ENCODE measurements at regions not wholly inside any gene's neighbourhood (a gene's known extent, or its start where the extent isn't known, plus 50 kb on each side); places are given as distances from the start of the nearest gene placed in this dataset.

DNA sequence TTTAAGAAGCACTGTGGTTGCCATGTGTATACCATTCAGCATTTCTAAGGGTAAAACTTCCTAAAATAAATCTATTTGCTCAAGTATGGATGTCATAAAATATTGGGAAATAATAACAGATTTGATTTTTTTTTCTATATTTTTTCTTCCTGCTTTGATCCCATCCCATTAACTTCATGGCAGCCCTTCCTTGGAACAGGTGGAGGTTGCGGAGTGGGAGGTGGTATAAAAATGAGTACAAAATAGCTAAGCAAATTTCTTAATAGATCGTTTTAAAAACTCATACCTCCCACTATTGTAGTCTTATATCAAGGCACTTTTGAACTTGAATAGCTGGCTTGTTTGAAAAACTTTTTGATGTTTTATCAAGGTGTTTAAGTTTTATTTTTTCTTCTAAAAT lies 152.1 kb upstream of the KYNU start:
- intact Hi-C loops (cut with DNase I, micrococcal nuclease): no loop called here
- no peak for ATAC-seq

DNA sequence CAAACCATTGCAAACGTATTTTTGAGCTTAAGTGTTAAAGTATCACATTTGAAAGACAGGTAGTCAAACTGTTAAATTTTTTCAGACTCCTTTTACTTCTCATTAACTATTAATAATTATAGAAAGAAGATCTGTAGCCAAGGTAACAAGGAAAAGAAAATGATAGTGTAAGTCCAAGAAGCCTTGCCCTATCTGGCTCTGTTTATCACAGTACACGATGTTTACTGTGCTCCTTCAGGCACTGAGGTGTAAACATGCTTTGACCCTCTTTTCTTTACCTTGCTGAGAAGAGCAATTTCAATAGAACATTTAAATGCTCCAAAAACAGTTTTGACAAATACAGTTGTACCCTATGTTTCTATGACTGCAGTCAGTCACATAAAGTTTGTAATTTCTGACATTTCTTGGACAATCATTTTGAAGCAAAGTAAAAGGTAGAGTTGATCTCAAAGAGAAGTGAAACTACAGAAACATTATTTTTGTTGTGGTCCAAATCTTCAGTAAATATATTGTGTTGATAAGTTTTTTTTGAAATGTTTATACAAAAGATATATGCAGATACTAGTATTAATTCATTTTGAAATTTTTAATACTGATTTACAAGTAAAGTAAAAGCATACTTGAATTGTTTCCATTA lies 152.6 kb upstream of the KYNU start:
- TF ChIP-seq, protein P1, sequence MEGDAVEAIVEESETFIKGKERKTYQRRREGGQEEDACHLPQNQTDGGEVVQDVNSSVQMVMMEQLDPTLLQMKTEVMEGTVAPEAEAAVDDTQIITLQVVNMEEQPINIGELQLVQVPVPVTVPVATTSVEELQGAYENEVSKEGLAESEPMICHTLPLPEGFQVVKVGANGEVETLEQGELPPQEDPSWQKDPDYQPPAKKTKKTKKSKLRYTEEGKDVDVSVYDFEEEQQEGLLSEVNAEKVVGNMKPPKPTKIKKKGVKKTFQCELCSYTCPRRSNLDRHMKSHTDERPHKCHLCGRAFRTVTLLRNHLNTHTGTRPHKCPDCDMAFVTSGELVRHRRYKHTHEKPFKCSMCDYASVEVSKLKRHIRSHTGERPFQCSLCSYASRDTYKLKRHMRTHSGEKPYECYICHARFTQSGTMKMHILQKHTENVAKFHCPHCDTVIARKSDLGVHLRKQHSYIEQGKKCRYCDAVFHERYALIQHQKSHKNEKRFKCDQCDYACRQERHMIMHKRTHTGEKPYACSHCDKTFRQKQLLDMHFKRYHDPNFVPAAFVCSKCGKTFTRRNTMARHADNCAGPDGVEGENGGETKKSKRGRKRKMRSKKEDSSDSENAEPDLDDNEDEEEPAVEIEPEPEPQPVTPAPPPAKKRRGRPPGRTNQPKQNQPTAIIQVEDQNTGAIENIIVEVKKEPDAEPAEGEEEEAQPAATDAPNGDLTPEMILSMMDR (IDR thresholded peaks at IDR 0.05): no peak
- Histone ChIP-seq H3K9me3 (peaks cover 4% of the 10 kb centered on the region), H3K4me1 (ENCODE audit: low read depth) (no peaks in the 10 kb centered on the region), H3K4me3 (no peak overlapping the region), H3K36me3 (ENCODE audit: low read depth) (no peaks in the 10 kb centered on the region)
- intact Hi-C loops (cut with DNase I, micrococcal nuclease): no loop called here
- DNase-seq (no peak), ATAC-seq (no peak)

More for the DNA sequence above, 152.1 kb upstream of the KYNU start:
- Histone ChIP-seq H3K4me1 (ENCODE audit: low read depth) (no peaks in the 10 kb centered on the region), H3K9me3 (peaks cover 4% of the 10 kb centered on the region), H3K4me3 (no peak overlapping the region), H3K36me3 (ENCODE audit: low read depth) (no peaks in the 10 kb centered on the region)
- TF ChIP-seq, protein P1 (IDR thresholded peaks at IDR 0.05): no peak
- no peak for DNase-seq

DNA sequence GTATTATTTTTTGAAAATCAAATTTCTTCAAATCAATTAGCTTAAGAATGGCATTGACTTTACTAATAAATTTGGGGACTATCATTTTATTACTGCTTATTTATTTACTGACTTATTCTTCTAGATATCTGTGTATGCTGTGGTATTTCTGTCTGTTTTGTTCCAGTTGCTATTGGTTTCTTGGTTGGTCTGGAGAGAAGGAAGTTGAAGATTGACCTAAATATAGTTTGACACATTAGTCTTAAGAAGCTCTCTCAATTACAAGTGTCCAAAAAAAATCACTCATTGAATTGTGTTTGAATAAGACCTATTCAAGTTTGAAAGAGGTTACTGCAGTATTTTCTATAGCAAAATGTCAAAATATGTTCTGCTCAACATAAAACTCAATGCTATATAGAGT lies 153.3 kb upstream of the KYNU start:
- intact Hi-C loops (cut with DNase I, micrococcal nuclease): no loop called here
- H3K4me3 ChIP-seq: no peak overlapping the region
- no peaks in the 10 kb centered on the region for H3K36me3 ChIP-seq (ENCODE audit: low read depth)
- DNase-seq (no peak), ATAC-seq (no peak)
- TF ChIP-seq, protein P1 (IDR thresholded peaks at IDR 0.05): no peak
- H3K9me3 ChIP-seq: peaks cover 4% of the 10 kb centered on the region
- H3K4me1 ChIP-seq (ENCODE audit: low read depth): no peaks in the 10 kb centered on the region

DNA sequence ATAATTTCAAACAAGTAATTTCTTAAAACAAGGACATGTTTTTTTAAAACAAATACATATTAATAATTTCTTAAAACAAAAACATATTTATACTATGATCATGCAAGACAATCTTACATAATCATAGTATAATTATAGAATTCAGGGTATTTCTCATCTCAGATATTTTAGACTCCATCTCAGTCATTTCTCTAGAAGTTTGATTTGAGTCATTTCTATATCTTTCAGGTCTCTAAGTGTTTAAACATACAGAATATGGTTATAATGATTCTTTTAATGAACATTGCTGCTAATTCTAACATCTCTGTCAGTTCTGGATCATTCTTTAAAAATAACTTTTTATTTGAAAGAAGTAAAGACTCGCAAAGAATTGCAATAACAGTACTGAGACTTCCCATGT lies 154.2 kb upstream of the KYNU start:
- Histone ChIP-seq H3K9me3 (peaks cover 1% of the 10 kb centered on the region), H3K4me1 (ENCODE audit: low read depth) (no peaks in the 10 kb centered on the region), H3K4me3 (no peak overlapping the region), H3K36me3 (ENCODE audit: low read depth) (no peaks in the 10 kb centered on the region)
- TF ChIP-seq, protein P1 (IDR thresholded peaks at IDR 0.05): no peak
- ATAC-seq (no peak), DNase-seq (no peak)
- intact Hi-C loops (cut with DNase I, micrococcal nuclease): no loop called here

DNA sequence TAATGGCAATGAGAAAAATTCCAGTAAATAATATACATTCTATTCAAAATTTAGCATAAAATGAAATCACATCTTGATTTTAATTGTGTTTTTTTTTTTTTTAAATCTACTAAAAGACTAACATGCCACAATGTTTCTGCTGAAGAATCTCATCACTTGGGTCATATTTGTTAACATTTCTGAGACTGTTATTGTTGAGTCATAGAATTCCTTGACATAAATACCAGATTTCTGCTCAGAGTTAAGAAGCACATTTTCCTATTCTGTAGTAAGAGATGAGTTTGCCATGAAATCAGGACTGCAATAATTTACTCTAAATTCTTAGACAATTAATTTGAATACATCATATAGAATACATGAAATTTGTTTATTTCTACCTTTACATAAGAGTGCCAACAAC lies 154.9 kb upstream of the KYNU start:
- no peak overlapping the region for H3K4me3 ChIP-seq
- no peak for ATAC-seq
- no peak for DNase-seq
- H3K4me1 ChIP-seq (ENCODE audit: low read depth): no peaks in the 10 kb centered on the region
- TF ChIP-seq, protein P1 (IDR thresholded peaks at IDR 0.05): no peak
- intact Hi-C loops (cut with DNase I, micrococcal nuclease): no loop called here
- no peaks in the 10 kb centered on the region for H3K9me3 ChIP-seq
- H3K36me3 ChIP-seq (ENCODE audit: low read depth): no peaks in the 10 kb centered on the region

DNA sequence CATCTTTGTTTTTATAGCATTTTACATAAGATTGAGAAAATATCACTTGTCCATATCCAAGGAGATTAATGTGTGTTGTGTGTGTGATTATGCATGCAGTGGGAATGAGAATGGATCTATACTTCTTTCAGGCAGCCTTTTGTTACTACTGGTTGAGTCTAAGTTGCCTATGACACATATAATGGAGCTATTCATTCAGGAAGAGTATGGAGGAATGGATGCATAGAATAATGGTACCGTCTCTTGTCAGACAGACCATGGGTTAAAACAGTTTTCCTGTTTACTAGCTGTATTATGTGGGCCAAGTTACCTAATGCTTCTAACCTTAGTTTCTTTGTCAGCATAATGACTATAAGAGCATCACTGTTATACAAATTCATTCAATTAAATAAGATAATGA lies 155.4 kb upstream of the KYNU start:
- no peaks in the 10 kb centered on the region for H3K9me3 ChIP-seq
- TF ChIP-seq, protein P1 (IDR thresholded peaks at IDR 0.05): no peak
- no peak overlapping the region for H3K4me3 ChIP-seq
- intact Hi-C loops (cut with DNase I, micrococcal nuclease): no loop called here
- no peaks in the 10 kb centered on the region for H3K36me3 ChIP-seq (ENCODE audit: low read depth)
- H3K4me1 ChIP-seq (ENCODE audit: low read depth): no peaks in the 10 kb centered on the region
- DNase-seq (no peak), ATAC-seq (no peak)
